HEK293T (cell line): ENCODE measurements at regions not wholly inside any gene's neighbourhood (a gene's known extent, or its start where the extent isn't known, plus 50 kb on each side); places are given as distances from the start of the nearest gene placed in this dataset.

Experiments
- BHLHE40 ChIP-seq: fragments of 450-650 bp; IDR thresholded peaks from 2 replicates; pipeline ENCODE4 v1.6.1; 2016; ENCODE audit warnings: mild to moderate bottlenecking, moderate library complexity, borderline replicate concordance
- ELF4 ChIP-seq: fragments of 450-650 bp; IDR thresholded peaks from 2 replicates; pipeline ENCODE4 v1.6.1; 2017; ENCODE audit warnings: antibody characterized with exemption
- FOXA1 ChIP-seq: fragments of 450-650 bp; IDR thresholded peaks from 2 replicates; pipeline ENCODE4 v1.6.1; 2016; ENCODE audit warnings: mild to moderate bottlenecking
- FOXK2 ChIP-seq: fragments of 450-650 bp; IDR thresholded peaks from 2 replicates; pipeline ENCODE4 v1.6.1; 2016; ENCODE audit warnings: mild to moderate bottlenecking
- FOXM1 ChIP-seq: fragments of 450-650 bp; IDR thresholded peaks from 2 replicates; pipeline ENCODE4 v1.6.1; 2017; ENCODE audit warnings: mild to moderate bottlenecking, borderline replicate concordance
- L3MBTL2 ChIP-seq: fragments of 450-650 bp; conservative IDR thresholded peaks from 2 replicates; pipeline ENCODE4 v1.6.1; 2016; ENCODE audit warnings: mild to moderate bottlenecking
- LEF1 ChIP-seq: fragments of 450-650 bp; IDR thresholded peaks from 2 replicates; pipeline ENCODE4 v1.6.1; 2017; ENCODE audit warnings: mild to moderate bottlenecking, borderline replicate concordance
- SP1 ChIP-seq: fragments of 450-650 bp; IDR thresholded peaks from 2 replicates; pipeline ENCODE4 v1.6.1; 2017
- SUZ12 ChIP-seq: fragments of 450-650 bp; IDR thresholded peaks from 2 replicates; pipeline ENCODE4 v1.6.1; 2016; ENCODE audit warnings: mild to moderate bottlenecking

DNA sequence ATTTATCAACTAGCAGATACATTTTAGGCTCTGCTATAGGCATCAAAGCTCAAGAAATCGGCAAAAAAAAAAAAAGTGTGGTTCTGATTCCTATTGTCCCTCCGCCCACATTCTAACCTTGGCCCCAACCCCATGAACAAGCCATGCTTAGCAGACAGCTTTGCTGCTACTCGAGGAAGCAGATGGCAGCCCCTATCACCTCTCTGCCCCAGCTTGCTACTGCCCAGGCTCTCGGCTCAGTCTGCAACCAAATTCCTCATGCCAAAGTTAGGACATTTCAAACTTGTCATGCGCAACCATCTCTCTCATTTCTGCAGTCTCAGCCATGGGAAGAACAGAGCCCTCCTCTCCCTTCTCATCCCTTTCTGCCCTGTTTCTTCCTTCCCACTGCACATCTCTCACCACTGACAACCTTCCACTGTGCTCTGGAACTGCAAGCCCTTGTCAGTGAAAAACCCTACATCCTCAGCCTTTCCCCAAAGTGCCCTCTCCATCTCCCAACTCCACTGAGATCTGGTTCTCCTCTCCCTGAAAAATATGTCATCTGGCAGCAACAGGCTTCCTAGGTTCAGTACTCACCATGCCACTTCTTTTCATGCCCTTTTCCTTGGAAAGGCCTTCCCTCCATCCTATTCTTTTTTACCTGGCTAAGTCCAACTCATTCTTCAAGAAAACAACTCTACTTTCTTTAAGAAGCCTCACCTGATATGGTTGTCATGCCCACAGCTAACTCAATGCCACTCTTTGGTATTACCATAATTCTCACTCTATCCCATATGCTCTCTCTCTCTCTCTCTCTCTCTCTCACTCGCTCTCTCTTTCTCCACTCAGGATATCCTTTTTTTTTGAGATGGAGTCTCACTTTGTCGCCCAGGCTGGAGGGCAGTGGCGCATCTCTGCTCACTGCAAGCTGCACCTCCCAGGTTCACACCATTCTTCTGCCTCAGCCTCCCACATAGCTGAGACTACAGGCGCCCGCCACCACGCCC, 60.1 kb upstream of the FHIP2A start:
- no peak for TF ChIP-seq SUZ12
- no peak for TF ChIP-seq SP1
- TF ChIP-seq FOXA1 = no peak
- no peak for TF ChIP-seq BHLHE40
- TF ChIP-seq ELF4 = no peak
- TF ChIP-seq FOXK2 = no peak
- TF ChIP-seq L3MBTL2 = no peak
- TF ChIP-seq FOXM1 = no peak
- TF ChIP-seq LEF1 = no peak
